DMS53 treated with DMSO at 0.1 percent for 48 hours (cell line): ENCODE measurements at regions not wholly inside any gene's neighbourhood (a gene's known extent, or its start where the extent isn't known, plus 50 kb on each side); places are given as distances from the start of the nearest gene placed in this dataset.
"Not testable (repeated sequence)": the region's sequence is repeated elsewhere in the genome, so short reads cannot be mapped to it uniquely, and the experiment has no call there.

Source experiments
- DNase-seq: peaks from one replicate; lab custom pipeline; 2025; ENCODE audit not compliant: unreplicated experiment; lab: John Stamatoyannopoulos, UW

- DNase-seq: no peak
Measured at GRCh38 chr16:86351041-86351784, 159.1 kb upstream of the FOXF1 start.

GRCh38 chr16:86351785-86352139 is 158.6 kb upstream of the FOXF1 start:
- not testable (repeated sequence) for DNase-seq

DNA sequence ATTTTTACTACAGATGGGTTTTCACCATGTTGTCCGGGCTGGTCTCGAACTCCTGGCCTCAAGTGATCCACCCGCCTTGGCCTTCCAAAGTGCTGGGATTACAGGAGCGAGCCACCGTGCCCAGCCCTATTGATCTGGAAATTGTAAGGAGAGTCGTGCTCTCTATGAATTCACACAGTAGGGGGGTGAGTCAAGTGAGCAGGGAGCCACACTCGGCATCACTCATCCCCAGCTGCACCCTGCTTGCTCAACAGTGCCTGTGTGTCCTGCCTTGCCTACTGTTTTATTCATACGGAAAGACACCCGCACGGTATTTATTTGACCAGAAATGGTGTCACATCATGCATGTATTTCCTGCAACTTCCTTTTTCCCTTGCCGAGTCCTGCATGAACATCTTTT is 157.2 kb upstream of the FOXF1 start:
- no peak for DNase-seq

- DNase-seq: no peak
Measured at GRCh38 chr16:86353948-86354347, 156.4 kb upstream of the FOXF1 start.

DNA sequence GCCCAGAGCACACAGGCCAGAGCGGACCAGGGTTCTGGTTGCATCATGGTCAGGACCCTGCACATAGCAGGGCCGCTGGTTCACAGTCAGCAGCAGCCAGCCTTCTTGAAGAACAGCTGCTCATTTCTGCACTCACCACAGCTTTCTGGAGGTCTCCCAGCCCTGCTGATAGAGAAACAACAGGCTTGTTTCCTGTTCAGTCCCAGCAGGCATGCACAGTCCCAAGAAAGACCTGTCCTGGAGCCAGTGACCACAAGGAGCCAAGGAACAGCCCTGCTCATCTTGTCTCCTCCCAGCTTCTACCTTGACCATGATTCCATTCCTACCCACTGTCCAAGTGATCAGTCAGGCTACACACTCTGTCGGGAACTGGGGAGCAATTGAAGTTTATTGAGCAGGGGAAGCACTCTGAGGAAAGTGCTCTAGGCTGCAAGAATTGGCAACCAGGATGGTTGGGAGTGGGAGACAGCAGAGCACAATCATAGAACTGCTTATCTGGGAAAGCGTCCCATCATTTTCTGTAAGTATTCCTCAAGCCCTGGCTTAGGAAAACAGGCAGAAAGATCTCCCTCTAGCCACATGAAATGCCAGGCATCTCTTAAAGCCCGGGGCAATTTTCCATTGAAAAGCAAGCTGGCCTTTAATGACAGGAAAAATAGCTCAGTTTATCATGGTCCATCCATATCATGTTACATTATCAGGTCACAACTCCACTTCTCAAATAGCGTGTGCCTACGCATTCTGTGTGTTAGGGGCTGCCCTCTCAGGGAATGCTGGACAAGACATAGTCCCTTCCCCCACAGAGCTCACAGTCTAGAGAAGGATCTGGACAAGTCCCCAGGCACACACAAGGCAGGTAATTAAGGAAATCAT is 155.4 kb upstream of the FOXF1 start:
- no peak for DNase-seq

DNA sequence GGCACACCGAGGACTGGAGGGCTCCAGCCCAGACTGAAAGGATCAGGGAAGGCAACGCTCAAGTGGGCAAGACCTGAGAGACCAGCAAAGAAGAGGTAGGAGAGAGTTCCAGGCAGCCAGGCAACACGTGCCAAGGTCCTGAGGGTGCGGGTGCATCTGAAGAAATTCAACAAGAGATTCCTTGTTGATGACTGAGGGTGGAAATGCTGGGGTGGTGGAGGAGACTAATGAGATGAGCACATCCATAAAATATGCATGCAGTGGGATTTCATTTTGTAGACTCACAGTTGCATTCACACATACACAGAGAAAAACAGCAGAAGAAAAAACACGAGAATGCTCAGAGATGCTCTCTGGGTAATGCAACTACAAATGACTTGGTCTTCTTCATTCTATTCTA is 154.8 kb upstream of the FOXF1 start:
- no peak for DNase-seq

DNA sequence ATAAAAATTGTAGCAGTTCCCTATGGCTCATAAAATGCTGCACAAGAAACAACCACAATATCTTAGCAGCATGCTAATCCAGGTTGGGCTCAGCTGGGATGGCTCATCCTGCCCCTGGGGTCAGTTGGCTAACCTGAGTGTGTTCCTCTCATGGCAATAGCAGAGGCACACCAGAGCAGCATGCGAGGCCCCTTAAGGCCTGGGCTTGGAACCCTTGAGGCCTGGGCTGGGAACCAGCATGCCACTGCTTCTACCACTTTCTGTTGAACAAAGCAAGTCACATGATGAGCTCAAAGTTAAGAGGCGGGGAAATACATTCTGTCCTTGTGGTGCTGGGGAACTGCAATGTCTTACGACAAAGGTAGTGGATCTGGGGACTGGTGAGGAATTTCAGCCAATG is 154.4 kb upstream of the FOXF1 start:
- DNase-seq: no peak

- DNase-seq: no peak
Measured at GRCh38 chr16:86356804-86357203, 153.5 kb upstream of the FOXF1 start.

- no peak for DNase-seq
Measured at GRCh38 chr16:86357303-86357702, 153.0 kb upstream of the FOXF1 start.

DNA sequence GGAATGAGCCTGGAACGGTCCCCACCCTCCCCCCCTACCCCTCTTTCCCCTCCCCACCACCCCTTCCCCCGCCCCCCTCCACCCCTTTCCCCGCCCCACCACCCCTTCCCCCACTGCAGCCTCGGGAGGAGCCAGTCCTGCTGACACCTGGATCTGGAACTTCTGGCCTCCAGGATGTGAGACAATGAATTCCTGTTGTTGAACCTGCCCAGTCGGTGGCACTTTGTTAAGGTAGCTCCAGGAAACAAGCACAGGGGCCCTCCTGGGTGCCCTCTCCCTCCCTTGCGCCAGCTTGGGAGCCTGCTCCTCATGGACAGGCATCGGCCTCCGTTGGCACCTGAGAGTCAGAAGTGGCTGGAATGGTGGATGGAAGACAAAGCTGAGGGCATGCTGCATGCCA is 152.4 kb upstream of the FOXF1 start:
- no peak for DNase-seq

- no peak for DNase-seq
Measured at GRCh38 chr16:86359571-86359970, 150.8 kb upstream of the FOXF1 start.

DNA sequence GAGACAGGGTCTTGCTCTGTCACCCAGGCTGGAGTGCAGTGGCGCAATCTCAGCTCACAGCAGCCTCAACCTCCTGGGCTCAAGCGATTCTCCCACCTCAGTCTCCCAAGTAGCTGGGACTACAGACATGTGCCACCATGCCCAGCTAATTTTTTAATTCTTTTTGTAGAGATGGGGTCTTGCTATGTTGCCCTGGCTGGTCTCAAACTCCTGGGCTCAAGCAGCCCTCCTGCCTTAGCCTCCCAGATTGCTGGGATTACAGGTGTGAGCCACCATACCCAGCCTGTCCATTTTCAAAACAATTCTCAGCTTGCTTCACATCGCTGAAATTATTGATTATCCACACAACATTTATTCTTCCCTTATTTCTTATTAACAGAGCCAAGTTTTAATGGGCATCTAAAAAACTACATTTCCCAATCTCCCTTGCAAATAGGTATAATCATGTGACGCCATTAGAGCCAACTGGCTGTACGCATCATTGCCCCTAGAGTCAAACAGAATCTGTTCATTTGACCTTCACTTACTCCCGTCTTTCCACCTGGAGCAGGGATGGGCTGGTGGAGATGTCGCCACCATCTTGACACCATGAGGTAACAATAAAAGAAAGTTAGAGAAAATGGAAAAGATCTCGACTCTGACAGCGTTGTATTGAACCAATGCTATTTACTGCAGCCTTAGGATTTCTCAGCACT is 148.0 kb upstream of the FOXF1 start:
- DNase-seq: no peak

DNA sequence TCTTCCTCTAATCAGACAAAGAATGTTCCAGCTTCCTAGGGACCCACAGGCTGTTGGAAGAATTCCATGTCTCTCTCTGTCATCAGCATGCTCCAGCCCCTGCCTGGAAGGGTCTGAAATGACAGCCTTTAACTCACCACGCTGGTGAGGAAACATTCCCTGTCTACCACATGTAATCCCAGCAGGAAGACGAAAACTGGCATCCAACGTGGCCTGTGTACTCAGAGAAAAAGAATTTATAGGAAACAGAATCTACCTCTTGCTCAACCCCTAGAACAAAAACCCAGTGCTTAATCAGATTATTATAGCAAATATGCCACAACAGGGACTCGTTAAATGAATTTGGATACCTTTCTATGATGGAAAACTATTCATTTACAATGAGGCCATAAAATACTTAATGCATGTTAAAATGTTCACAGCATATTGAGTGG is 147.3 kb upstream of the FOXF1 start:
- no peak for DNase-seq

DNA sequence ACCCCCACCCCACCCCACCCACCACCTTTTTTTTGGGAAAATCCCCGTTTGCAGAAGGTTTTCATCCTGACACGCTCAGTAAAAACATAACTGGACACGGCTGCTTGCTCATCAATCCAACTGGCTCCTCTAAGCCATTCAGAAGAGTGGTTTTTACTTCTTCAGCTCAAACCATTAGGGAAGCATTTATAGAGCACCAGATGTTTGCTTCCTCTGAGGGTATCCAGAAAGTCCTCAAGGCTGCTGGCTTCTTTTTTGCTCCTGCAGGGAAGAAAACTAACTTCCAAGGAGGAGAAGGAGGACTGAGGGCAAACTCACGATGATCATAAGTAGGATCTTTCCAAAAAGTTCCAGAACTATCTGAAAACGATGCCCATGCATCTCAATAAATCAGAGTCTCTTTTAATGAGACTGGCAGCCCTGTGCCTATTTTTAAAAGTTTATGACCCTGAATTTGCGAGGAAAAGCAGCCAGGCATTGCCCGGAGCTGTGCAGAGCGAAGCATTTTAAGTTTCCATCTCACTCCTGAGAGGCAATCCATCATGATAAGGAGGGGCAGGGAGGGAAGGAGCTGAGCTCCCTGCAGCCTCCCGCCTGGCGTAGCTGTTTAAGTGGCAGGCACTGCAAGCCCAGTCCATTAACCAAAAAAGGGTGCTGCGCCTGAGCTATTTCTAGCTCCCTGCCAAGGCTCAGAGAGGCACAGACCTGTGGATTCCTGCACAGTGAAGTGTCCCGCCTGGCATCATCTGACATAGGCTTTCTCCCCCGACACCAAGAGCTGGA is 146.3 kb upstream of the FOXF1 start:
- no peak for DNase-seq

DNA sequence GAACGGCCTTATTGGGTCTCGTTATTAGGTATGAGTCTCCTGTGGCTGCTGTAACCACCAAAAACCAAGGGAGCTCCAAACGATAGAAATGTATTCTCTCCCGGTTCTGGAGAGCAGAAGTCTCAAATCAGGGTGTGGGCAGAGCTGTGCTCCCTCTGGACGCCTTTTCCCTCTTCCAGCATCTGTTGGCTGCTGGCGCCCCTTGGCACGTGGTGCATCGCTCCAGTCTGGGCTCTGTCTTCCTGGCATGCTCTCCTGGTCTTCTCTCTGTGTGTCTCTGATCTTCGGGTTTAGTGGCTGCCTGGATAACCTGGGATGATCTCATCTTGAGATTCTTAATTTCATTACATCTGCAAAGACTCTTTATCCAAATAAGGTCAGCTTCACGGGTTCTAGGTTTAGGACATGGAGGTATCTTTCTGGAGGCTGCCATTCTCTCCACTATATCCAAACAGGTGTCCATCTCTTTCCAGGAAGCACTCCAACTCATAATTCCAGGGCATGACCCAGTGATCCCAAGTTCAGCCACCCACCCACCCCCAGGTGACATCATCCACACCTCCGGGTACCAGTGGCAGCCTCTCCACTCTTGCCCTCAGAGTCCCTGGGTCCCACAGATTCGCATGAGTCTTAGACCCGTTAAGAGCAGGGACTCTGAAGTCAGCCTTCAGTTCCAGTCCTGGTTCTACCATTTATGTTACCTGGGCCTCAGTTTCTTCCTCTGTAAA is 145.5 kb upstream of the FOXF1 start:
- no peak for DNase-seq

GRCh38 chr16:86365513-86366273 is 144.6 kb upstream of the FOXF1 start:
- no peak for DNase-seq

DNA sequence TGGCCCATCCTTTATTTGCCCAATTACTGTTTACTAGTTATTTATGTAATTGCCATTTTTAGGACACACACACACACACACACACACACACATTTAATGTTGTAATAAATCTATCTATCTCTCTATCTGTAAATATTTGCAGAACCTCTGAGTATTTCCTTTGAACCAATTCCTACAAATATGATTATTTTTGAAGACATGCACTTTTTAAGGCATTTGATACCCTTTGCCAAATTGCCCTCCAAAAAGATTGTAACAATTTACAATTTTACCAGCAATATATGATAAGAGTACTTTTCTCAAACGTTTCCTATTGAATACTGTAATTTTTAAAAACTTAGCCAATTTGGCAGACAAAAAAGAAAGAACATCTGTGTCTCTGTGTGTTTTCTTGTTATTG is 143.8 kb upstream of the FOXF1 start:
- no peak for DNase-seq

GRCh38 chr16:86367291-86368072 is 142.8 kb upstream of the FOXF1 start:
- no peak for DNase-seq

GRCh38 chr16:86368261-86368660 is 142.1 kb upstream of the FOXF1 start:
- DNase-seq: no peak
